Panc1 (cell line): ENCODE measurements at regions not wholly inside any gene's neighbourhood (a gene's known extent, or its start where the extent isn't known, plus 50 kb on each side); places are given as distances from the start of the nearest gene placed in this dataset.

ENCODE experiments used
- TCF7L2 ChIP-seq: IDR thresholded peaks from 2 replicates; pipeline ENCODE4 v1.6.1; 2011; ENCODE audit warnings: mild to moderate bottlenecking, low read depth, low read length, inconsistent platforms
- TF ChIP-seq, protein P1 (sequence below): fragments of 450-650 bp; IDR thresholded peaks from 2 replicates; pipeline ENCODE4 v1.5.1; 2017; ENCODE audit warnings: mild to moderate bottlenecking
- TF ChIP-seq, protein P2 (sequence below), 2 experiments: IDR thresholded peaks; 2 replicates each; pipeline ENCODE4 v1.6.1; 2011 to 2012; ENCODE audit warnings: low read depth in 2 of 2, control low read depth in 1 of 2, low read length in 1 of 2, mild to moderate bottlenecking in 1 of 2, moderate library complexity in 1 of 2; ENCODE audit not compliant: insufficient read depth in 1 of 2

DNA sequence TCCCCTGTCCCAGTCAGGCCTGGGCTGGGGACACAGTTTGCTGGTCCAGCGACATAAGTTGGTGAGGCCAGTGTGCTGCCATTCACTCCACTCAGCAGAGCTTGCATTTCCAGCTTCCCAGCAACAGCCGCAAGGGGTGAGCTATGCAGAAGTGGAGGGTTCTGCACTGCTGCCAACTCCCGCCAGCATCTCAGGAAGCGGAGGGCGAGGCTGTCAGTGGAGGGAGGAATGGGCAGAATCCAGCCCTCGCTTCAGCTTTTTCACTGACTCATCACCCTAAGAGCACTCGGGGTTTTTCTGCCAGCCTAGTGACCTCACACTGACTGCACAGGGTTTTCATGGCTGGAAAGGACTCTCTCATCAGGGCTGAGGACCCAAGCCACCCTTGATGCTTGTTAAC, 625.1 kb upstream of the MKI67 start:
- TF ChIP-seq, protein P1, sequence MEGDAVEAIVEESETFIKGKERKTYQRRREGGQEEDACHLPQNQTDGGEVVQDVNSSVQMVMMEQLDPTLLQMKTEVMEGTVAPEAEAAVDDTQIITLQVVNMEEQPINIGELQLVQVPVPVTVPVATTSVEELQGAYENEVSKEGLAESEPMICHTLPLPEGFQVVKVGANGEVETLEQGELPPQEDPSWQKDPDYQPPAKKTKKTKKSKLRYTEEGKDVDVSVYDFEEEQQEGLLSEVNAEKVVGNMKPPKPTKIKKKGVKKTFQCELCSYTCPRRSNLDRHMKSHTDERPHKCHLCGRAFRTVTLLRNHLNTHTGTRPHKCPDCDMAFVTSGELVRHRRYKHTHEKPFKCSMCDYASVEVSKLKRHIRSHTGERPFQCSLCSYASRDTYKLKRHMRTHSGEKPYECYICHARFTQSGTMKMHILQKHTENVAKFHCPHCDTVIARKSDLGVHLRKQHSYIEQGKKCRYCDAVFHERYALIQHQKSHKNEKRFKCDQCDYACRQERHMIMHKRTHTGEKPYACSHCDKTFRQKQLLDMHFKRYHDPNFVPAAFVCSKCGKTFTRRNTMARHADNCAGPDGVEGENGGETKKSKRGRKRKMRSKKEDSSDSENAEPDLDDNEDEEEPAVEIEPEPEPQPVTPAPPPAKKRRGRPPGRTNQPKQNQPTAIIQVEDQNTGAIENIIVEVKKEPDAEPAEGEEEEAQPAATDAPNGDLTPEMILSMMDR, result no peak
- TF ChIP-seq TCF7L2, result no peak
- TF ChIP-seq, protein P2, sequence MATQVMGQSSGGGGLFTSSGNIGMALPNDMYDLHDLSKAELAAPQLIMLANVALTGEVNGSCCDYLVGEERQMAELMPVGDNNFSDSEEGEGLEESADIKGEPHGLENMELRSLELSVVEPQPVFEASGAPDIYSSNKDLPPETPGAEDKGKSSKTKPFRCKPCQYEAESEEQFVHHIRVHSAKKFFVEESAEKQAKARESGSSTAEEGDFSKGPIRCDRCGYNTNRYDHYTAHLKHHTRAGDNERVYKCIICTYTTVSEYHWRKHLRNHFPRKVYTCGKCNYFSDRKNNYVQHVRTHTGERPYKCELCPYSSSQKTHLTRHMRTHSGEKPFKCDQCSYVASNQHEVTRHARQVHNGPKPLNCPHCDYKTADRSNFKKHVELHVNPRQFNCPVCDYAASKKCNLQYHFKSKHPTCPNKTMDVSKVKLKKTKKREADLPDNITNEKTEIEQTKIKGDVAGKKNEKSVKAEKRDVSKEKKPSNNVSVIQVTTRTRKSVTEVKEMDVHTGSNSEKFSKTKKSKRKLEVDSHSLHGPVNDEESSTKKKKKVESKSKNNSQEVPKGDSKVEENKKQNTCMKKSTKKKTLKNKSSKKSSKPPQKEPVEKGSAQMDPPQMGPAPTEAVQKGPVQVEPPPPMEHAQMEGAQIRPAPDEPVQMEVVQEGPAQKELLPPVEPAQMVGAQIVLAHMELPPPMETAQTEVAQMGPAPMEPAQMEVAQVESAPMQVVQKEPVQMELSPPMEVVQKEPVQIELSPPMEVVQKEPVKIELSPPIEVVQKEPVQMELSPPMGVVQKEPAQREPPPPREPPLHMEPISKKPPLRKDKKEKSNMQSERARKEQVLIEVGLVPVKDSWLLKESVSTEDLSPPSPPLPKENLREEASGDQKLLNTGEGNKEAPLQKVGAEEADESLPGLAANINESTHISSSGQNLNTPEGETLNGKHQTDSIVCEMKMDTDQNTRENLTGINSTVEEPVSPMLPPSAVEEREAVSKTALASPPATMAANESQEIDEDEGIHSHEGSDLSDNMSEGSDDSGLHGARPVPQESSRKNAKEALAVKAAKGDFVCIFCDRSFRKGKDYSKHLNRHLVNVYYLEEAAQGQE (IDR thresholded peaks at IDR 0.05; ENCODE audit: insufficient read depth in 1 of 2, low read depth in 2 of 2, low read length in 1 of 2), result no peak
